WTC11 (cell line): ENCODE measurements at regions not wholly inside any gene's neighbourhood (a gene's known extent, or its start where the extent isn't known, plus 50 kb on each side); places are given as distances from the start of the nearest gene placed in this dataset.

Experiments used
- ATAC-seq: fragments of 200-7000 bp; cut with Tn5 transposase; 2 replicates; pipeline ENCODE4 v1.10.0; 2021; ENCODE audit warnings: mild to moderate bottlenecking, moderate library complexity
- CTCF ChIA-PET: fragments of 300-600 bp; sonication (Branson Sonifier 250); formaldehyde crosslinking; loops from one replicate; lab custom pipeline; 2021; ENCODE audit warnings: antibody characterized with exemption; lab: Charles Lee
- POLR2A ChIA-PET: fragments of 350-600 bp; sonication (Branson Sonifier 250); formaldehyde crosslinking; loops from one replicate; lab custom pipeline; 2021; ENCODE audit warnings: antibody characterized with exemption; lab: Charles Lee
- DNase-seq: peaks from one replicate; pipeline ENCODE4 v3.0.0; 2021; ENCODE audit warnings: low spot score
- H3K27ac Mint-ChIP-seq: 2 replicates; pipeline ENCODE4 v1.8.0; 2021; ENCODE audit warnings: mixed read lengths
- H3K27me3 Mint-ChIP-seq: 2 replicates; pipeline ENCODE4 v1.8.0; 2021; ENCODE audit warnings: low read depth, mild to moderate bottlenecking, moderate library complexity, mixed read lengths
- H3K36me3 Mint-ChIP-seq: 2 replicates; pipeline ENCODE4 v1.8.0; 2021; ENCODE audit warnings: mixed read lengths
- H3K4me1 Mint-ChIP-seq: 2 replicates; pipeline ENCODE4 v1.8.0; 2022; ENCODE audit warnings: mixed read lengths
- H3K4me3 Mint-ChIP-seq: 2 replicates; pipeline ENCODE4 v1.8.0; 2021; ENCODE audit warnings: mild to moderate bottlenecking, moderate library complexity, mixed read lengths
- H3K9me3 Mint-ChIP-seq: 2 replicates; pipeline ENCODE4 v1.8.0; 2021; ENCODE audit warnings: mixed read lengths
- FOXJ3 ChIP-seq: sonication (generic); formaldehyde crosslinking; IDR thresholded peaks from 2 replicates; pipeline ENCODE4 v1.9.0; 2021; ENCODE audit warnings: missing genetic modification reagents, mild to moderate bottlenecking, borderline replicate concordance
- GRHL2 ChIP-seq: fragments of 250-450 bp; sonication (Bioruptor Pico); IDR thresholded peaks from 2 replicates; pipeline ENCODE4 v1.8.0; 2022; ENCODE audit warnings: mild to moderate bottlenecking, moderate library complexity; ENCODE audit not compliant: insufficient replicate concordance, severe bottlenecking
- GTF2I ChIP-seq: fragments of 250-450 bp; sonication (Bioruptor Pico); conservative IDR thresholded peaks from 2 replicates; pipeline ENCODE4 v1.4.0; 2021; ENCODE audit warnings: mild to moderate bottlenecking
- MXD4 ChIP-seq: fragments of 250-450 bp; sonication (Bioruptor Pico); IDR thresholded peaks from 2 replicates; pipeline ENCODE4 v1.8.0; 2021; ENCODE audit warnings: mild to moderate bottlenecking, moderate library complexity, borderline replicate concordance
- NR2C2 ChIP-seq: sonication (generic); formaldehyde crosslinking; IDR thresholded peaks from 2 replicates; pipeline ENCODE4 v1.8.0; 2022; ENCODE audit warnings: mild to moderate bottlenecking, missing genetic modification reagents
- PRRX2 ChIP-seq: fragments of 250-450 bp; sonication (Bioruptor Pico); IDR thresholded peaks from 2 replicates; pipeline ENCODE4 v1.8.0; 2021; ENCODE audit warnings: mild to moderate bottlenecking
- SMAD4 ChIP-seq: sonication (generic); formaldehyde crosslinking; IDR thresholded peaks from 2 replicates; pipeline ENCODE4 v1.8.0; 2022; ENCODE audit warnings: mild to moderate bottlenecking, missing genetic modification reagents
- SOX15 ChIP-seq: fragments of 250-450 bp; sonication (Bioruptor Pico); IDR thresholded peaks from 2 replicates; pipeline ENCODE4 v1.9.0; 2021; ENCODE audit warnings: mild to moderate bottlenecking
- TEAD1 ChIP-seq: sonication (generic); formaldehyde crosslinking; IDR thresholded peaks from 2 replicates; pipeline ENCODE4 v1.8.0; 2022; ENCODE audit warnings: mild to moderate bottlenecking, missing genetic modification reagents
- TP53 ChIP-seq: sonication (generic); formaldehyde crosslinking; IDR thresholded peaks from 2 replicates; pipeline ENCODE4 v1.8.1; 2023; ENCODE audit warnings: mild to moderate bottlenecking, missing genetic modification reagents
- ZBTB21 ChIP-seq: sonication (generic); formaldehyde crosslinking; IDR thresholded peaks from 2 replicates; pipeline ENCODE4 v1.8.1; 2023; ENCODE audit warnings: mild to moderate bottlenecking, missing genetic modification reagents, borderline replicate concordance
- ZNF263 ChIP-seq: sonication (generic); formaldehyde crosslinking; IDR thresholded peaks from 2 replicates; pipeline ENCODE4 v1.8.1; 2022; ENCODE audit warnings: low read depth, mild to moderate bottlenecking, moderate library complexity, missing genetic modification reagents
- TF ChIP-seq, protein P1 (sequence below): sonication (generic); formaldehyde crosslinking; IDR thresholded peaks from 2 replicates; pipeline ENCODE4 v1.8.1; 2023; ENCODE audit warnings: mild to moderate bottlenecking, missing genetic modification reagents, moderate library complexity
- TF ChIP-seq, protein P2 (sequence below): sonication (generic); formaldehyde crosslinking; IDR thresholded peaks from 2 replicates; pipeline ENCODE4 v1.8.0; 2022; ENCODE audit warnings: mild to moderate bottlenecking, missing genetic modification reagents
- TF ChIP-seq, protein P3 (sequence below): sonication (generic); formaldehyde crosslinking; conservative IDR thresholded peaks from 2 replicates; pipeline ENCODE4 v1.8.1; 2022; ENCODE audit warnings: mild to moderate bottlenecking, missing genetic modification reagents
- TF ChIP-seq, protein P4 (sequence below): sonication (generic); formaldehyde crosslinking; IDR thresholded peaks from 2 replicates; pipeline ENCODE4 v1.8.1; 2022; ENCODE audit warnings: low read depth, mild to moderate bottlenecking, moderate library complexity, missing genetic modification reagents, borderline replicate concordance

DNA sequence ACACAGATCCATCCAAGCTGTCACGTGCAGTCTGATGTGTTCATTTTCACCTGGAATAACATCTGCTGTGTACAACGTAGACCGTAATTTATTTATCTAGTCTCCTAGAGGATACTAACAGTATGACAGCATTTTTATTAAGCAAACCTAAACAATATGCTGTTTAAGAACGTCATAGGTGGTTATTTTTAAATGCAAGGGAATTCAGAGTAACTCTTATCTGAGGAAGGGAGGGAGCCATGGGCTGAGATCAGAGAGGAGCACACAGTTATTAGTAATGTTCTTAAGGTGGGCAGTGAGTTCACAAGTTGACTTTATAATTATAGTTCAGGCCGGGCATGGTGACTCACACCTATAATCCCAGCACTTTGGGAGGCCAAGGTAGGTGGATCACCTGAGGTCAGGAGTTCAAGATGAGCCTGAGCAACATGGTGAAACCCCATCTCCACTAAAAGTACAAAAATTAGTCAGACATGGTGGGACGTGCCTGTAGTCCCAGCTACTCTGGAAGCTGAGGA is 193.6 kb downstream of the UACA start:
- peaks cover 8% of the 10 kb centered on the region for H3K36me3 Mint-ChIP-seq
- DNase-seq, result no peak
- H3K9me3 Mint-ChIP-seq, result peaks cover 8% of the 10 kb centered on the region
- no peaks in the 10 kb centered on the region for H3K27me3 Mint-ChIP-seq
- ATAC-seq, result no peak
- peaks cover 6% of the 10 kb centered on the region for H3K4me1 Mint-ChIP-seq
- H3K27ac Mint-ChIP-seq, result no peak overlapping the region
- no peak overlapping the region for H3K4me3 Mint-ChIP-seq
- ChIA-PET CTCF (interaction anchor here (1.0 to 3.2 kb wide), 23 partner anchors 9 to 305 kb away, joined by 3 to 48 read pairs (median 5); no protein-coding TSS in a partner anchor), POLR2A (no interaction called here)
- no peak for TF ChIP-seq MXD4 (CRISPR knock-in tag)
- no peak for TF ChIP-seq GRHL2
- TF ChIP-seq, protein P1, sequence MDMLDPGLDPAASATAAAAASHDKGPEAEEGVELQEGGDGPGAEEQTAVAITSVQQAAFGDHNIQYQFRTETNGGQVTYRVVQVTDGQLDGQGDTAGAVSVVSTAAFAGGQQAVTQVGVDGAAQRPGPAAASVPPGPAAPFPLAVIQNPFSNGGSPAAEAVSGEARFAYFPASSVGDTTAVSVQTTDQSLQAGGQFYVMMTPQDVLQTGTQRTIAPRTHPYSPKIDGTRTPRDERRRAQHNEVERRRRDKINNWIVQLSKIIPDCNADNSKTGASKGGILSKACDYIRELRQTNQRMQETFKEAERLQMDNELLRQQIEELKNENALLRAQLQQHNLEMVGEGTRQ (CRISPR knock-in tag), result no peak

DNA sequence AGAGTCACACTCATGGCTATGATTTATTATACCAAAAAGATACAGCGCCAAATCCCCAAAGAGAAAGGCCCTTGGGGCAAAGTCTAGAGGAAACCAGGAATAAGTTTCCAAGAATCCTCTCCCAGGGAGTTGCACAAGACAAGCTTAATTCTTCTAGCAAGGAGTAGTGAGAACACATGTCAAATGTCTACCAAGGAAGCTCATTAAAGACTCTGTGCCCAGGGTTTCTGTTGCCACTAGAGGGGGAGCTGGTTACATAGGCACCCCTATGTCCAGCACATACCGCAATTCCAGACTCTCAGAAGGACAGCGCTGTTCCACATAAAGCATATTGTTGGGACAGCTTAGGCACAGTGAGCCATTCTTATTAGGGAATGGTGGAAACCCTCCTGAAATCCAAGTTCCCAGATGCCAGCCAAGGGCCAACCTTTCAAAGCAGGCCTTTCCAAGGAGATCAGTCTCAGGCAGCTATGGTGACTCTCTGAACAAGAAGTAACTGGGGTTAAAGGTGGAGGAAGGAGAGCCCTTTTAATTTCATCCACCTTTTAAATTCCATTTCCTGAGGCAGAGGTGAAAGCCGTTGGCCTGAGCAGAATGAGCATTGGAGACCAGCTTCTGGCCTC is 194.2 kb downstream of the UACA start:
- CTCF ChIA-PET, result interaction anchor here (0.6 to 3.2 kb wide), 31 partner anchors 8 to 1067 kb away, joined by 3 to 48 read pairs (median 4); partner anchors contain the start of gene UACA
- no peak for DNase-seq
- H3K9me3 Mint-ChIP-seq, result peaks cover 3% of the 10 kb centered on the region
- POLR2A ChIA-PET, result interaction anchor here (0.6 kb wide), 1 partner anchor 203 kb away, joined by 3 read pairs; no protein-coding TSS in a partner anchor
- H3K36me3 Mint-ChIP-seq, result peaks cover 4% of the 10 kb centered on the region
- peaks cover 6% of the 10 kb centered on the region for H3K4me1 Mint-ChIP-seq
- no peak for TF ChIP-seq SOX15 (CRISPR knock-in tag)
- TF ChIP-seq, protein P2, sequence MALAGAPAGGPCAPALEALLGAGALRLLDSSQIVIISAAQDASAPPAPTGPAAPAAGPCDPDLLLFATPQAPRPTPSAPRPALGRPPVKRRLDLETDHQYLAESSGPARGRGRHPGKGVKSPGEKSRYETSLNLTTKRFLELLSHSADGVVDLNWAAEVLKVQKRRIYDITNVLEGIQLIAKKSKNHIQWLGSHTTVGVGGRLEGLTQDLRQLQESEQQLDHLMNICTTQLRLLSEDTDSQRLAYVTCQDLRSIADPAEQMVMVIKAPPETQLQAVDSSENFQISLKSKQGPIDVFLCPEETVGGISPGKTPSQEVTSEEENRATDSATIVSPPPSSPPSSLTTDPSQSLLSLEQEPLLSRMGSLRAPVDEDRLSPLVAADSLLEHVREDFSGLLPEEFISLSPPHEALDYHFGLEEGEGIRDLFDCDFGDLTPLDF (CRISPR knock-in tag), result no peak
- TF ChIP-seq, protein P3, sequence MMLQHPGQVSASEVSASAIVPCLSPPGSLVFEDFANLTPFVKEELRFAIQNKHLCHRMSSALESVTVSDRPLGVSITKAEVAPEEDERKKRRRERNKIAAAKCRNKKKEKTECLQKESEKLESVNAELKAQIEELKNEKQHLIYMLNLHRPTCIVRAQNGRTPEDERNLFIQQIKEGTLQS, result no peak
- no peak overlapping the region for H3K27ac Mint-ChIP-seq
- no peaks in the 10 kb centered on the region for H3K27me3 Mint-ChIP-seq
- no peak overlapping the region for H3K4me3 Mint-ChIP-seq
- ATAC-seq, result peak; percentile 71

DNA sequence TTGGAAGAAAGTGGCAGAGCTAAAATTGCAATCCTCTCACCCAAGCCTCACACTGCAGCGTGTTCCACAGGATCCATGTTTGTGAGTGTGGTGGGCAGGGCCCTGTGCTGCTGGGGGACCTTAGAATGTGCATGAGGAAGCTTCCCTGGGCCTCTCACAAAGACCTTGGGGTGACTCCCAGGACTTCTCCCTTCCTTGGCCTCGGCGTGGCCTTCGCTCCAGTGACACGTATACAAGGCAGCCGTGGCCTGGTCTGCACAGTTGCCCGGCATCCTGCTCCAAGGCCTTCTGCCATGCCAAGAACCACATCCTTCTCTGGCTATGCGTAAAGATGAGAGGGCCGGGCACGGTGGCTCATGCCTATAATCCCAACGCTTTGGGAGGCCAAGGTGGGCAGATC is 196.4 kb downstream of the UACA start:
- ChIA-PET POLR2A (interaction anchor here (0.7 kb wide), 1 partner anchor 14 kb away, joined by 4 read pairs; no protein-coding TSS in a partner anchor), CTCF (interaction anchor here (0.8 to 2.0 kb wide), 5 partner anchors 18 to 308 kb away, joined by 3 to 14 read pairs (median 8); no protein-coding TSS in a partner anchor)
- H3K9me3 Mint-ChIP-seq, result no peaks in the 10 kb centered on the region
- H3K4me3 Mint-ChIP-seq, result no peak overlapping the region
- TF ChIP-seq, protein P4, sequence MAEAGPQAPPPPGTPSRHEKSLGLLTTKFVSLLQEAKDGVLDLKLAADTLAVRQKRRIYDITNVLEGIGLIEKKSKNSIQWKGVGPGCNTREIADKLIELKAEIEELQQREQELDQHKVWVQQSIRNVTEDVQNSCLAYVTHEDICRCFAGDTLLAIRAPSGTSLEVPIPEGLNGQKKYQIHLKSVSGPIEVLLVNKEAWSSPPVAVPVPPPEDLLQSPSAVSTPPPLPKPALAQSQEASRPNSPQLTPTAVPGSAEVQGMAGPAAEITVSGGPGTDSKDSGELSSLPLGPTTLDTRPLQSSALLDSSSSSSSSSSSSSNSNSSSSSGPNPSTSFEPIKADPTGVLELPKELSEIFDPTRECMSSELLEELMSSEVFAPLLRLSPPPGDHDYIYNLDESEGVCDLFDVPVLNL (CRISPR knock-in tag), result no peak
- TF ChIP-seq GTF2I (CRISPR knock-in tag) (no peak), ZNF263 (CRISPR knock-in tag) (no peak), SMAD4 (no peak), ZBTB21 (no peak), NR2C2 (CRISPR knock-in tag) (no peak), FOXJ3 (CRISPR knock-in tag) (no peak), SOX15 (CRISPR knock-in tag) (no peak), TP53 (CRISPR knock-in tag) (no peak), TEAD1 (CRISPR knock-in tag) (no peak), PRRX2 (CRISPR knock-in tag) (no peak)
- no peak for ATAC-seq
- no peak for DNase-seq
- no peaks in the 10 kb centered on the region for H3K36me3 Mint-ChIP-seq
- no peak overlapping the region for H3K27ac Mint-ChIP-seq
- no peaks in the 10 kb centered on the region for H3K27me3 Mint-ChIP-seq
- peaks cover 6% of the 10 kb centered on the region for H3K4me1 Mint-ChIP-seq
